WTC11 (cell line): ENCODE measurements at regions not wholly inside any gene's neighbourhood (a gene's known extent, or its start where the extent isn't known, plus 50 kb on each side); places are given as distances from the start of the nearest gene placed in this dataset.

Source experiments
- ATAC-seq: fragments of 200-7000 bp; cut with Tn5 transposase; 2 replicates; pipeline ENCODE4 v1.10.0; 2021; ENCODE audit warnings: mild to moderate bottlenecking, moderate library complexity
- CTCF ChIA-PET: fragments of 300-600 bp; sonication (Branson Sonifier 250); formaldehyde crosslinking; loops from one replicate; lab custom pipeline; 2021; ENCODE audit warnings: antibody characterized with exemption; lab: Charles Lee
- POLR2A ChIA-PET: fragments of 350-600 bp; sonication (Branson Sonifier 250); formaldehyde crosslinking; loops from one replicate; lab custom pipeline; 2021; ENCODE audit warnings: antibody characterized with exemption; lab: Charles Lee
- DNase-seq: peaks from one replicate; pipeline ENCODE4 v3.0.0; 2021; ENCODE audit warnings: low spot score
- H3K27ac Mint-ChIP-seq: 2 replicates; pipeline ENCODE4 v1.8.0; 2021; ENCODE audit warnings: mixed read lengths
- H3K27me3 Mint-ChIP-seq: 2 replicates; pipeline ENCODE4 v1.8.0; 2021; ENCODE audit warnings: low read depth, mild to moderate bottlenecking, moderate library complexity, mixed read lengths
- H3K36me3 Mint-ChIP-seq: 2 replicates; pipeline ENCODE4 v1.8.0; 2021; ENCODE audit warnings: mixed read lengths
- H3K4me1 Mint-ChIP-seq: 2 replicates; pipeline ENCODE4 v1.8.0; 2022; ENCODE audit warnings: mixed read lengths
- H3K4me3 Mint-ChIP-seq: 2 replicates; pipeline ENCODE4 v1.8.0; 2021; ENCODE audit warnings: mild to moderate bottlenecking, moderate library complexity, mixed read lengths
- H3K9me3 Mint-ChIP-seq: 2 replicates; pipeline ENCODE4 v1.8.0; 2021; ENCODE audit warnings: mixed read lengths
- CTCF ChIP-seq: fragments of 200-600 bp; IDR thresholded peaks from 2 replicates; pipeline ENCODE4 v1.8.0; 2022; ENCODE audit warnings: antibody characterized with exemption
- ESRRA ChIP-seq: sonication (generic); formaldehyde crosslinking; IDR thresholded peaks from 2 replicates; pipeline ENCODE4 v1.8.1; 2022; ENCODE audit warnings: mild to moderate bottlenecking, missing genetic modification reagents, borderline replicate concordance
- JUN ChIP-seq: sonication (generic); formaldehyde crosslinking; IDR thresholded peaks from 2 replicates; pipeline ENCODE4 v1.8.0; 2023; ENCODE audit warnings: mild to moderate bottlenecking, missing genetic modification reagents
- NR2C2 ChIP-seq: sonication (generic); formaldehyde crosslinking; IDR thresholded peaks from 2 replicates; pipeline ENCODE4 v1.8.0; 2022; ENCODE audit warnings: mild to moderate bottlenecking, missing genetic modification reagents
- NR3C1 ChIP-seq: sonication (generic); formaldehyde crosslinking; conservative IDR thresholded peaks from 2 replicates; pipeline ENCODE4 v1.8.1; 2023; ENCODE audit warnings: low read depth, mild to moderate bottlenecking, missing genetic modification reagents
- OVOL2 ChIP-seq: fragments of 250-450 bp; sonication (Bioruptor Pico); IDR thresholded peaks from 2 replicates; pipeline ENCODE4 v1.9.0; 2021; ENCODE audit warnings: mild to moderate bottlenecking, borderline replicate concordance
- SMAD3 ChIP-seq: sonication (generic); formaldehyde crosslinking; IDR thresholded peaks from 2 replicates; pipeline ENCODE4 v1.8.0; 2022; ENCODE audit warnings: missing genetic modification reagents, mild to moderate bottlenecking, borderline replicate concordance
- SMAD4 ChIP-seq: sonication (generic); formaldehyde crosslinking; IDR thresholded peaks from 2 replicates; pipeline ENCODE4 v1.8.0; 2022; ENCODE audit warnings: mild to moderate bottlenecking, missing genetic modification reagents
- ZNF138 ChIP-seq: sonication (generic); formaldehyde crosslinking; conservative IDR thresholded peaks from 2 replicates; pipeline ENCODE4 v1.8.1; 2022; ENCODE audit warnings: mild to moderate bottlenecking, moderate library complexity, missing genetic modification reagents
- ZNF423 ChIP-seq: fragments of 250-450 bp; sonication (Bioruptor Pico); IDR thresholded peaks from 2 replicates; pipeline ENCODE4 v2.1.2; 2022; ENCODE audit warnings: mild to moderate bottlenecking, moderate library complexity
- ZNF532 ChIP-seq: fragments of 250-450 bp; sonication (Bioruptor Pico); IDR thresholded peaks from 2 replicates; pipeline ENCODE4 v1.9.0; 2021; ENCODE audit warnings: mild to moderate bottlenecking, borderline replicate concordance
- TF ChIP-seq, protein P1 (sequence below): sonication (generic); formaldehyde crosslinking; IDR thresholded peaks from 2 replicates; pipeline ENCODE4 v1.8.1; 2022; ENCODE audit warnings: mild to moderate bottlenecking, missing genetic modification reagents, moderate library complexity, borderline replicate concordance
- TF ChIP-seq, protein P2 (sequence below): sonication (generic); formaldehyde crosslinking; conservative IDR thresholded peaks from 2 replicates; pipeline ENCODE4 v1.8.1; 2023; ENCODE audit warnings: mild to moderate bottlenecking, low read depth, missing genetic modification reagents, moderate library complexity
- TF ChIP-seq, protein P3 (sequence below): sonication (generic); formaldehyde crosslinking; IDR thresholded peaks from 2 replicates; pipeline ENCODE4 v1.8.0; 2022; ENCODE audit warnings: missing genetic modification reagents

GRCh38 chr6:164178679-164179332, 764.3 kb downstream of the QKI start (continued):
- TF ChIP-seq JUN (CRISPR knock-in tag) (no peak), NR3C1 (CRISPR knock-in tag) (no peak), ESRRA (CRISPR knock-in tag) (no peak), SMAD4 (no peak), SMAD3 (CRISPR knock-in tag) (no peak)

- no peak overlapping the region for H3K27ac Mint-ChIP-seq
- H3K27me3 Mint-ChIP-seq, result 0 out of 2 replicates have a peak, but pooled peaks cover 3% of the 10 kb centered on the region
- TF ChIP-seq, protein P1, sequence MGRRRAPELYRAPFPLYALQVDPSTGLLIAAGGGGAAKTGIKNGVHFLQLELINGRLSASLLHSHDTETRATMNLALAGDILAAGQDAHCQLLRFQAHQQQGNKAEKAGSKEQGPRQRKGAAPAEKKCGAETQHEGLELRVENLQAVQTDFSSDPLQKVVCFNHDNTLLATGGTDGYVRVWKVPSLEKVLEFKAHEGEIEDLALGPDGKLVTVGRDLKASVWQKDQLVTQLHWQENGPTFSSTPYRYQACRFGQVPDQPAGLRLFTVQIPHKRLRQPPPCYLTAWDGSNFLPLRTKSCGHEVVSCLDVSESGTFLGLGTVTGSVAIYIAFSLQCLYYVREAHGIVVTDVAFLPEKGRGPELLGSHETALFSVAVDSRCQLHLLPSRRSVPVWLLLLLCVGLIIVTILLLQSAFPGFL (CRISPR knock-in tag), result no peak
- TF ChIP-seq CTCF, result no peak
- ChIA-PET CTCF (no interaction called here), POLR2A (no interaction called here)
- ATAC-seq (no peak), DNase-seq (no peak)
- no peak overlapping the region for H3K4me3 Mint-ChIP-seq
- peaks cover 24% of the 10 kb centered on the region for H3K4me1 Mint-ChIP-seq
- H3K36me3 Mint-ChIP-seq, result peaks cover 7% of the 10 kb centered on the region; the same call in 1 of the 2 replicates
- peaks cover 10% of the 10 kb centered on the region for H3K9me3 Mint-ChIP-seq
Measured at GRCh38 chr6:164169355-164169754, 754.8 kb downstream of the QKI start.

DNA sequence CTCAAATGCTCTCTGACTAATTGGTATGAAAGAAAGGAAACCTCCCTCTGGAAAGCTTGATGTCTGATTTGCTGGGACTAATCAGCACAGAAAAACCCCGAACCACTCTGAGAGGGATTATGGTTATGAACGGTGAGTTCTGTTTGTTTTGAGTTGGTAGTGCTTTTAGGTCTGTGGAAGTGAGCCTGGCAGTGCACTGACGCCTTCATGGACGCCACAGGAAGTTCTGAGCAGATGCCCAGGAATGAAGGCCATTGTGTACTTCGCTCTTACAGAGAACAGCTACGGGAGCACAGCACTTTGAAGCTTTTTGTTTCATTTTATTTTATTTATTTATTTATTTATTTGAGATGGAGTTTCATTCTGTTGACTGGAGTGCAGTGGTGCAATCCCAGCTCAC, 754.1 kb downstream of the QKI start:
- Mint-ChIP-seq H3K4me3 (no peak overlapping the region), H3K27ac (no peak overlapping the region), H3K27me3 (0 out of 2 replicates have a peak, but pooled peaks cover 3% of the 10 kb centered on the region), H3K36me3 (peaks cover 11% of the 10 kb centered on the region), H3K9me3 (peaks cover 14% of the 10 kb centered on the region), H3K4me1 (peaks cover 29% of the 10 kb centered on the region)
- TF ChIP-seq, protein P2, sequence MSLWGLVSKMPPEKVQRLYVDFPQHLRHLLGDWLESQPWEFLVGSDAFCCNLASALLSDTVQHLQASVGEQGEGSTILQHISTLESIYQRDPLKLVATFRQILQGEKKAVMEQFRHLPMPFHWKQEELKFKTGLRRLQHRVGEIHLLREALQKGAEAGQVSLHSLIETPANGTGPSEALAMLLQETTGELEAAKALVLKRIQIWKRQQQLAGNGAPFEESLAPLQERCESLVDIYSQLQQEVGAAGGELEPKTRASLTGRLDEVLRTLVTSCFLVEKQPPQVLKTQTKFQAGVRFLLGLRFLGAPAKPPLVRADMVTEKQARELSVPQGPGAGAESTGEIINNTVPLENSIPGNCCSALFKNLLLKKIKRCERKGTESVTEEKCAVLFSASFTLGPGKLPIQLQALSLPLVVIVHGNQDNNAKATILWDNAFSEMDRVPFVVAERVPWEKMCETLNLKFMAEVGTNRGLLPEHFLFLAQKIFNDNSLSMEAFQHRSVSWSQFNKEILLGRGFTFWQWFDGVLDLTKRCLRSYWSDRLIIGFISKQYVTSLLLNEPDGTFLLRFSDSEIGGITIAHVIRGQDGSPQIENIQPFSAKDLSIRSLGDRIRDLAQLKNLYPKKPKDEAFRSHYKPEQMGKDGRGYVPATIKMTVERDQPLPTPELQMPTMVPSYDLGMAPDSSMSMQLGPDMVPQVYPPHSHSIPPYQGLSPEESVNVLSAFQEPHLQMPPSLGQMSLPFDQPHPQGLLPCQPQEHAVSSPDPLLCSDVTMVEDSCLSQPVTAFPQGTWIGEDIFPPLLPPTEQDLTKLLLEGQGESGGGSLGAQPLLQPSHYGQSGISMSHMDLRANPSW (CRISPR knock-in tag), result no peak
- TF ChIP-seq ZNF423 (CRISPR knock-in tag) (no peak), NR2C2 (CRISPR knock-in tag) (no peak), OVOL2 (no peak), ZNF532 (CRISPR knock-in tag) (no peak), ZNF138 (CRISPR knock-in tag) (no peak)
- TF ChIP-seq, protein P3, sequence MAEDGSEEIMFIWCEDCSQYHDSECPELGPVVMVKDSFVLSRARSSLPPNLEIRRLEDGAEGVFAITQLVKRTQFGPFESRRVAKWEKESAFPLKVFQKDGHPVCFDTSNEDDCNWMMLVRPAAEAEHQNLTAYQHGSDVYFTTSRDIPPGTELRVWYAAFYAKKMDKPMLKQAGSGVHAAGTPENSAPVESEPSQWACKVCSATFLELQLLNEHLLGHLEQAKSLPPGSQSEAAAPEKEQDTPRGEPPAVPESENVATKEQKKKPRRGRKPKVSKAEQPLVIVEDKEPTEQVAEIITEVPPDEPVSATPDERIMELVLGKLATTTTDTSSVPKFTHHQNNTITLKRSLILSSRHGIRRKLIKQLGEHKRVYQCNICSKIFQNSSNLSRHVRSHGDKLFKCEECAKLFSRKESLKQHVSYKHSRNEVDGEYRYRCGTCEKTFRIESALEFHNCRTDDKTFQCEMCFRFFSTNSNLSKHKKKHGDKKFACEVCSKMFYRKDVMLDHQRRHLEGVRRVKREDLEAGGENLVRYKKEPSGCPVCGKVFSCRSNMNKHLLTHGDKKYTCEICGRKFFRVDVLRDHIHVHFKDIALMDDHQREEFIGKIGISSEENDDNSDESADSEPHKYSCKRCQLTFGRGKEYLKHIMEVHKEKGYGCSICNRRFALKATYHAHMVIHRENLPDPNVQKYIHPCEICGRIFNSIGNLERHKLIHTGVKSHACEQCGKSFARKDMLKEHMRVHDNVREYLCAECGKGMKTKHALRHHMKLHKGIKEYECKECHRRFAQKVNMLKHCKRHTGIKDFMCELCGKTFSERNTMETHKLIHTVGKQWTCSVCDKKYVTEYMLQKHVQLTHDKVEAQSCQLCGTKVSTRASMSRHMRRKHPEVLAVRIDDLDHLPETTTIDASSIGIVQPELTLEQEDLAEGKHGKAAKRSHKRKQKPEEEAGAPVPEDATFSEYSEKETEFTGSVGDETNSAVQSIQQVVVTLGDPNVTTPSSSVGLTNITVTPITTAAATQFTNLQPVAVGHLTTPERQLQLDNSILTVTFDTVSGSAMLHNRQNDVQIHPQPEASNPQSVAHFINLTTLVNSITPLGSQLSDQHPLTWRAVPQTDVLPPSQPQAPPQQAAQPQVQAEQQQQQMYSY (CRISPR knock-in tag), result no peak
- POLR2A ChIA-PET, result no interaction called here
- DNase-seq (no peak), ATAC-seq (no peak)
- CTCF ChIA-PET, result no interaction called here
